ENCODE measurements at regions not wholly inside any gene's neighbourhood (a gene's known extent, or its start where the extent isn't known, plus 50 kb on each side); places are given as distances from the start of the nearest gene placed in this dataset.

DNA sequence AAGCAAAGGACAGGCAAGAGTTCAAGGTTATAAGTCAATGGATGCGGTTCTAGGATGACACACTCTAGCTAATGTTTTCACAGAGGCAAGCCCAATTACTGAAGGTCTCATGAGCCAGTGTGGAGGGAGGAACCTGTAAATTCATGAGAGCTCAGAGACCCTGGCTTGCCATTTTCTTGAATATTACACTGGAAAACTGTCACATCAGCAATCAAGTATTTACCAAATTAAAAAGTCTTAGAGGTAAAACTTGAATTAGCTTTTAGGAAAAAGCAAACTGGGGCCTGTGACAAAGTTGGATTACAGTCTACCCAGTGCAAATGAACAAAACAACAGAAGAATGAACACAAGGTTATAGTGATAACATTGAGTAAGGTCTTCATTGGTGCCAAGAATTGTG, 636.9 kb upstream of the TLE4 start:
- H3K36me3 ChIP-seq (replicated peaks): no peaks in the 10 kb centered on the region
- H3K27me3 ChIP-seq (replicated peaks): no peaks in the 10 kb centered on the region
- H3K4me3 ChIP-seq (ENCODE audit: low read depth, low read length): no peak overlapping the region
- in situ Hi-C loops (cut with HindIII; ENCODE audit: low pct_ligation_motif_present, low sequenced_read_pairs): no loop called here
- TF ChIP-seq, protein P1, sequence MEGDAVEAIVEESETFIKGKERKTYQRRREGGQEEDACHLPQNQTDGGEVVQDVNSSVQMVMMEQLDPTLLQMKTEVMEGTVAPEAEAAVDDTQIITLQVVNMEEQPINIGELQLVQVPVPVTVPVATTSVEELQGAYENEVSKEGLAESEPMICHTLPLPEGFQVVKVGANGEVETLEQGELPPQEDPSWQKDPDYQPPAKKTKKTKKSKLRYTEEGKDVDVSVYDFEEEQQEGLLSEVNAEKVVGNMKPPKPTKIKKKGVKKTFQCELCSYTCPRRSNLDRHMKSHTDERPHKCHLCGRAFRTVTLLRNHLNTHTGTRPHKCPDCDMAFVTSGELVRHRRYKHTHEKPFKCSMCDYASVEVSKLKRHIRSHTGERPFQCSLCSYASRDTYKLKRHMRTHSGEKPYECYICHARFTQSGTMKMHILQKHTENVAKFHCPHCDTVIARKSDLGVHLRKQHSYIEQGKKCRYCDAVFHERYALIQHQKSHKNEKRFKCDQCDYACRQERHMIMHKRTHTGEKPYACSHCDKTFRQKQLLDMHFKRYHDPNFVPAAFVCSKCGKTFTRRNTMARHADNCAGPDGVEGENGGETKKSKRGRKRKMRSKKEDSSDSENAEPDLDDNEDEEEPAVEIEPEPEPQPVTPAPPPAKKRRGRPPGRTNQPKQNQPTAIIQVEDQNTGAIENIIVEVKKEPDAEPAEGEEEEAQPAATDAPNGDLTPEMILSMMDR (IDR thresholded peaks at IDR 0.05; ENCODE audit: low read depth, low read length, missing control alignments): no peak
- no peak overlapping the region for H3K27ac ChIP-seq
- DNase-seq: no peak

DNA sequence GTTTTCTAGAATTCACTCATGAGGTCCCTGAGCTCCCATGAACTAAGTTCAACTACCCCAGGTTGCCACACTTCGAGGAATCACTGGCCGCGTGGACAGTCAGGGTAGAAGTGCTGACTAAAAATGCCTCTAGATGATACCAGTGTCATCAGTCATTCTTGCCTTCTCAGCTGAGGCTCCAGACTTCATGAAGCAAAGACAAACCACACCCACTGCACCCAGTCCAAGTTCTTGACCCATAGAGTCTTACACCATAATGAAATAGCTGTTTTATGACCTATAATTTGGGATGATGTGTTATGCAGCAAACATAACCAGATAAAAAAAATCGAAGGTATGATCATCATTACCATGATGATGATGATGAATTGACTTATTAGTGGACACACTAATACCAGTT, 632.9 kb upstream of the TLE4 start:
- Histone ChIP-seq H3K36me3 (replicated peaks) (no peaks in the 10 kb centered on the region), H3K4me3 (ENCODE audit: low read depth, low read length) (no peak overlapping the region), H3K27ac (no peak overlapping the region), H3K27me3 (replicated peaks) (no peaks in the 10 kb centered on the region)
- in situ Hi-C loops (cut with HindIII; ENCODE audit: low pct_ligation_motif_present, low sequenced_read_pairs): no loop called here
- TF ChIP-seq, protein P1 (IDR thresholded peaks at IDR 0.05; ENCODE audit: low read depth, low read length, missing control alignments): no peak
- DNase-seq: no peak

DNA sequence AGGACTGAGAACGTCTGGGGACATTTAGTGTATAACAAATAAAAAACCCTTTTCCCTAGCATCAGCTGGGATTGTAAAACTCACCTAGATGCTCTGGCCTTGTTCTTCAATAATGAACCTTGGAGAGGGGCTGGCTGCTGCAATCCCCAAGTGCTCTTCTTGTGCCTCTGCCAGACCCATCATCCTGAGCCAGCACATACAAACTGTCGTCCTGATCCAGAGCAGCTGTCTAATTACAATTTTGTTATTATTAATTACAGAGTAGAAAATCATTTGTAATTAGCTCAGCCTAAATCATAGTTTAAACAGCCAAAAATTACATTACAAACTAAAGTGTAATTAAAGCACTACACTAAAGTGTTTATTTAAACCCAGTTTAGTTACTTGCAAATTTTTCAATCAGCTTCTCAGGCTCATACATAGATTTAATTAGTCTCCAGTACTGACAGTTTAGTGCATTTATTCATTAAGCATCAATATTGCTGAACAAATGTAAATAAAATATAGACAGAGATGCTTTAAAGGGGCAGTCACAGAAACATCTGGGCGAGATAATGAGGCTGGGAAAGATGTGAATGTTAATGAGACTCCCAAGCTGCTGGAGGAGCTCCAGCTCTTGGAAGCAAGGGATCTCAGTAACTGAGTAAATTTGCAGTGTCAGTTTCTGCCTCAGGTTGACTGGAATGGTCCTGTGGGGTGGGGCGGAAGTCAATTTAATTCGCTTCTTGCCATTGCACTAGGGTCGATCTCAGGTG, 632.3 kb upstream of the TLE4 start:
- in situ Hi-C loops (cut with HindIII; ENCODE audit: low pct_ligation_motif_present, low sequenced_read_pairs): no loop called here
- TF ChIP-seq, protein P1 (IDR thresholded peaks at IDR 0.05; ENCODE audit: low read depth, low read length, missing control alignments): no peak
- Histone ChIP-seq H3K27me3 (replicated peaks) (no peaks in the 10 kb centered on the region), H3K4me3 (ENCODE audit: low read depth, low read length) (no peak overlapping the region), H3K36me3 (replicated peaks) (no peaks in the 10 kb centered on the region), H3K27ac (no peak overlapping the region)
- DNase-seq: no peak

DNA sequence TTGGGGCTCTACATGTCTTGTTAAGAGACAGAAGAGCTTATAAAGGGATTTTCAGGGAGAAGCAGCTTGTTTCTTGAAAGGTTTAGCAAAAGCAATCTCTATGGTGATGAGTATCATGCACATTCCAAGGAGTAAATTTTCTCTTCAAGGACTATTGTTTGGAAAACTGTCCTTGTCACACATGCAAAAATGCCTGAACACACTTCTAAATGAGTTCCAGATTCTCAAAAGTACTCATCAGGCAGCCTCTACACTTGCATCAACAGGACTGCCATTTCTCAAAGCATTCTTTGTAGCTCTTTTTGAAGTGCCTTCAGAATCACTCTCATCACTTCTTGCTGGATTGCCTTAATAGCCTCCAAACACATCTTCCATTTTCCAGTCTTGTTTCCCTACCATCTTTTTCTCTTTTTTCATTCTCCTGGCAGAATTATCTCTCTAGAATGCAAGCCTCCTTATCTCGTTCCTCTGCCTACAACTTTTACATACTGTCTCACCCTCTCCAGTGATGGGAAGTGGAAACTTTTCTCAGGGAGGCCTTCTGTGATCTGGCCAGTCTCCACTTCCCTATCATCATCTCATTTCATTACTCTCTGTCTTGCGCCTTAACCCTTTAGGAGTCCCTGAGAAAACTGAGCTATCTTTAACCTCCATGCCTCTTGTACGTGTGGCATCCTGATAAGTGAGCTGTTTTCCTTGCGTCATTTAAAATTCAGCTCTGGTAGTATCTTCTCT, 631.5 kb upstream of the TLE4 start:
- Histone ChIP-seq H3K27ac (no peak overlapping the region), H3K36me3 (replicated peaks) (no peaks in the 10 kb centered on the region), H3K27me3 (replicated peaks) (no peaks in the 10 kb centered on the region), H3K4me3 (ENCODE audit: low read depth, low read length) (no peak overlapping the region)
- in situ Hi-C loops (cut with HindIII; ENCODE audit: low pct_ligation_motif_present, low sequenced_read_pairs): no loop called here
- TF ChIP-seq, protein P1 (IDR thresholded peaks at IDR 0.05; ENCODE audit: low read depth, low read length, missing control alignments): no peak
- DNase-seq: no peak

DNA sequence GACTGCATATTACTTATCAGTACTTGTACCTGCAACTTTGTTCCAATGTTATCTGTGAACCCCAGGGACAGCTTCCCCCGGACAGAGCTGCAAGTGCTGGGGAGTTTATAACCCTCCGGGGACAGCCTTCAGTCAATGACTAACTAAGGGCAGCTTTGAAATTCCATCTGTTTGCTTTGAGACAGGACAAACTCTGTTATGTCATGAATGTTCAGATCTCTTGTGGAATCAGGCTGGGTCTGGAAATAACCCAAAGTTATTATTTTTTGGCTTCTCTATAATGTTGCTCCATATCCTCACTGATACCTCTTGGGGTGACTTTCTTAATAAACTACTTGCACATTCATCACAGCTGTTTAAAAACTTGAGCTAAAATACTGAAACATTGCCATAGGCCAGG, 617.5 kb upstream of the TLE4 start:
- in situ Hi-C loops (cut with HindIII; ENCODE audit: low pct_ligation_motif_present, low sequenced_read_pairs): no loop called here
- no peak for DNase-seq
- Histone ChIP-seq H3K27me3 (replicated peaks) (no peaks in the 10 kb centered on the region), H3K36me3 (replicated peaks) (no peaks in the 10 kb centered on the region), H3K27ac (no peak overlapping the region), H3K4me3 (ENCODE audit: low read depth, low read length) (no peak overlapping the region)
- TF ChIP-seq, protein P1 (IDR thresholded peaks at IDR 0.05; ENCODE audit: low read depth, low read length, missing control alignments): no peak
